SK-N-SH (cell line): ENCODE measurements at regions not wholly inside any gene's neighbourhood (a gene's known extent, or its start where the extent isn't known, plus 50 kb on each side); places are given as distances from the start of the nearest gene placed in this dataset.

ENCODE experiments used
- CTCF ChIA-PET: fragments of 300-600, 350-600 bp; formaldehyde crosslinking; extraction: SDS; loops from one replicate; lab custom pipeline; 2021; lab: Yijun Ruan, JAX
- POLR2A ChIA-PET: fragments of 350-600 bp; sonication (Branson Sonifier 250); formaldehyde crosslinking; extraction: SDS; loops from one replicate; lab custom pipeline; 2020; ENCODE audit warnings: antibody characterized with exemption, inconsistent platforms; lab: Yijun Ruan, JAX
- DNase-seq: peaks from one replicate; pipeline ENCODE4 v3.0.0; 2012
- H2AFZ ChIP-seq: fragments of 200-600 bp; sonication (generic); 2 replicates; pipeline ENCODE4 v1.8.1; 2016; ENCODE audit warnings: antibody characterized with exemption, mild to moderate bottlenecking, low read depth
- H3F3A ChIP-seq: fragments of 200-600 bp; sonication (generic); replicated peaks from 2 replicates; pipeline ENCODE3; 2016; ENCODE audit warnings: antibody characterized with exemption, mild to moderate bottlenecking; ENCODE audit not compliant: insufficient read depth
- H3K27ac ChIP-seq, 2 experiments: fragments of 200-500 bp in 1 of 2; fragments of 200-600 bp in 1 of 2; sonication (Bioruptor generic) in 1 of 2; sonication (generic), shearing (Covaris generic) in 1 of 2; 2 replicates each; pipeline versions ENCODE4 v1.5.1 to v1.6.1; 2014 to 2016; ENCODE audit warnings: low read depth in 2 of 2, inconsistent platforms in 1 of 2, low read length in 1 of 2, mild to moderate bottlenecking in 1 of 2, mixed read lengths in 1 of 2
- H3K27me3 ChIP-seq: fragments of 200-600 bp; sonication (generic), shearing (Covaris generic); 2 replicates; pipeline ENCODE4 v1.6.1; 2016; ENCODE audit warnings: mixed run types; ENCODE audit not compliant: insufficient read depth
- H3K36me3 ChIP-seq, 2 experiments: fragments of 200-500 bp in 1 of 2; fragments of 200-600 bp in 1 of 2; sonication (Bioruptor generic) in 1 of 2; sonication (generic) in 1 of 2; replicated peaks in 1 of 2; 2 replicates each; pipeline versions ENCODE3 to v1.5.1; 2014 to 2016; ENCODE audit warnings: low read length in 1 of 2, mild to moderate bottlenecking in 1 of 2; ENCODE audit not compliant: insufficient read depth in 2 of 2, control insufficient read depth in 1 of 2
- H3K4me1 ChIP-seq, 2 experiments: fragments of 200-500 bp in 1 of 2; fragments of 200-600 bp in 1 of 2; sonication (Bioruptor generic) in 1 of 2; sonication (generic), shearing (Covaris generic) in 1 of 2; 2 replicates each; pipeline versions ENCODE4 v1.5.1 to v1.6.1; 2014 to 2016; ENCODE audit warnings: low read depth in 1 of 2, low read length in 1 of 2, mixed run types in 1 of 2; ENCODE audit not compliant: insufficient read depth in 2 of 2, control insufficient read depth in 1 of 2
- H3K4me2 ChIP-seq: fragments of 200-600 bp; sonication (generic), shearing (Covaris generic); 2 replicates; pipeline ENCODE4 v1.6.1; 2017; ENCODE audit warnings: mixed run types
- H3K4me3 ChIP-seq, 2 experiments: fragments of 200-500 bp in 1 of 2; fragments of 200-600 bp in 1 of 2; sonication (Bioruptor generic) in 1 of 2; sonication (generic), shearing (Covaris generic) in 1 of 2; 2 replicates each; pipeline versions ENCODE4 v1.5.1 to v1.8.1; 2014 to 2016; ENCODE audit warnings: low read depth in 2 of 2, inconsistent platforms in 1 of 2, low read length in 1 of 2, mild to moderate bottlenecking in 1 of 2, mixed read lengths in 1 of 2, moderate library complexity in 1 of 2
- H3K79me2 ChIP-seq: fragments of 200-600 bp; sonication (generic); 2 replicates; pipeline ENCODE4 v1.8.1; 2017; ENCODE audit warnings: mild to moderate bottlenecking; ENCODE audit not compliant: insufficient read depth
- H3K9ac ChIP-seq: fragments of 200-600 bp; sonication (generic); 2 replicates; pipeline ENCODE4 v1.6.1; 2017; ENCODE audit warnings: mixed run types
- H3K9me2 ChIP-seq: fragments of 200-600 bp; sonication (generic); 2 replicates; pipeline ENCODE4 v1.6.1; 2017; ENCODE audit warnings: mixed run types
- H3K9me3 ChIP-seq: fragments of 200-600 bp; sonication (generic); 2 replicates; pipeline ENCODE4 v1.6.1; 2017; ENCODE audit warnings: mixed run types, mild to moderate bottlenecking, moderate library complexity
- H4K20me1 ChIP-seq: fragments of 200-600 bp; sonication (generic); 2 replicates; pipeline ENCODE4 v1.6.1; 2017; ENCODE audit warnings: mild to moderate bottlenecking, mixed run types; ENCODE audit not compliant: insufficient read depth
- EP300 ChIP-seq, 2 experiments: IDR thresholded peaks; 2 replicates each; pipeline versions ENCODE4 v1.4.0 to v1.6.1; 2012; ENCODE audit warnings: borderline replicate concordance in 1 of 2, low read depth in 1 of 2, low read length in 1 of 2
- FOXJ3 ChIP-seq: sonication (generic); formaldehyde crosslinking; IDR thresholded peaks from 2 replicates; pipeline ENCODE4 v1.5.1; 2020; ENCODE audit warnings: mild to moderate bottlenecking, missing genetic modification reagents
- FOXM1 ChIP-seq: IDR thresholded peaks from 2 replicates; pipeline ENCODE4 v1.4.0; 2012; ENCODE audit warnings: low read depth, mild to moderate bottlenecking
- GATA2 ChIP-seq: sonication (generic); formaldehyde crosslinking; IDR thresholded peaks from 2 replicates; pipeline ENCODE4 v1.5.0; 2020; ENCODE audit warnings: mild to moderate bottlenecking, missing genetic modification reagents
- JUND ChIP-seq: IDR thresholded peaks from 2 replicates; pipeline ENCODE4 v1.4.0; 2012
- MEF2A ChIP-seq: IDR thresholded peaks from 2 replicates; pipeline ENCODE4 v1.4.0; 2012; ENCODE audit warnings: low read depth, borderline replicate concordance
- MXI1 ChIP-seq: IDR thresholded peaks from 2 replicates; pipeline ENCODE4 v1.6.1; 2012; ENCODE audit warnings: mild to moderate bottlenecking, low read depth, low read length, improper control_type of control experiment
- NRF1 ChIP-seq: IDR thresholded peaks from 2 replicates; pipeline ENCODE4 v1.6.1; 2012; ENCODE audit warnings: low read depth, mild to moderate bottlenecking, low read length
- RAD21 ChIP-seq: IDR thresholded peaks from 2 replicates; pipeline ENCODE4 v1.6.1; 2012; ENCODE audit warnings: mild to moderate bottlenecking, low read length
- REST ChIP-seq: IDR thresholded peaks from 2 replicates; pipeline ENCODE4 v1.6.1; 2012; ENCODE audit warnings: mild to moderate bottlenecking, low read depth, low read length, moderate library complexity
- RFX5 ChIP-seq: IDR thresholded peaks from 2 replicates; pipeline ENCODE4 v1.6.1; 2012; ENCODE audit warnings: mild to moderate bottlenecking, improper control_type of control experiment, low read length
- TAF1 ChIP-seq: IDR thresholded peaks from 2 replicates; pipeline ENCODE4 v1.6.1; 2012; ENCODE audit warnings: low read depth, mild to moderate bottlenecking, low read length, moderate library complexity, borderline replicate concordance
- TCF12 ChIP-seq: IDR thresholded peaks from 2 replicates; pipeline ENCODE4 v1.4.0; 2012
- TEAD4 ChIP-seq: IDR thresholded peaks from 2 replicates; pipeline ENCODE4 v1.4.0; 2012; ENCODE audit warnings: mild to moderate bottlenecking, borderline replicate concordance; ENCODE audit not compliant: insufficient read depth
- WGBS: methylation state at CpG from one replicate; pipeline ENCODE4 v1.1.6; 2017; ENCODE audit warnings: low lambda C conversion rate; 5-methylcytosine and 5-hydroxymethylcytosine counted together

DNA sequence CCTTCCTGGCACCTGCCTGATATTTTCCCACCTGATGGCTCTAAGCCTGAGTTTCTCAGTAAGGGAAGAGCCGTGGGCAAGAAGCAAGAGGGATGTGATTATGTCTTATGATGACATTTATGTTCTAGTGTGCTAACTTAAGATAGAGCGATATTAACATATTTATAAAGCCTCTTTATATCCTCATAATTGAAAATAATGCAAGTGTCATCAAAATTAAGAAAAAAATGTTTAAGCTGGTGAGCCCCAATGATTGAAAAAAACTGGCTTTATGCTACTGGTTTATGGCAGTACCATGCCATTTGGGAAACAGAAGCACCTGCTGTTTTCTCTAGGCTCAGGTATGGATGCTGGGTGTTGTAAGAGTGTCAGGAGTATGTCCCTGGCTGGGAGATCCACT is 431.5 kb upstream of the TPM1 start:
- ChIA-PET POLR2A (no interaction called here), CTCF (no interaction called here)
- Histone ChIP-seq H3K9ac (no peak overlapping the region), H3K27me3 (no peaks in the 10 kb centered on the region), H3K4me3 (no peak overlapping the region), H3F3A (peaks cover 16% of the 10 kb centered on the region), H3K9me3 (no peaks in the 10 kb centered on the region), H4K20me1 (no peaks in the 10 kb centered on the region), H3K79me2 (peaks cover 12% of the 10 kb centered on the region; the same call in 1 of the 2 replicates), H3K36me3 (no peaks in the 10 kb centered on the region), H3K27ac (peak overlapping the region in 1 of 2 experiments; percentile 94; a peak in 2 of 4 replicates), H3K9me2 (no peaks in the 10 kb centered on the region), H3K4me1 (peaks cover 12 to 36% of the 10 kb centered on the region in 2 experiments), H3K4me2 (no peak overlapping the region), H2AFZ (no peak overlapping the region)
- TF ChIP-seq TEAD4 (no peak), NRF1 (no peak), FOXM1 (no peak)
- WGBS = 93% methylated on average over 2 of the region's 2 CpGs
- no peak for DNase-seq

DNA sequence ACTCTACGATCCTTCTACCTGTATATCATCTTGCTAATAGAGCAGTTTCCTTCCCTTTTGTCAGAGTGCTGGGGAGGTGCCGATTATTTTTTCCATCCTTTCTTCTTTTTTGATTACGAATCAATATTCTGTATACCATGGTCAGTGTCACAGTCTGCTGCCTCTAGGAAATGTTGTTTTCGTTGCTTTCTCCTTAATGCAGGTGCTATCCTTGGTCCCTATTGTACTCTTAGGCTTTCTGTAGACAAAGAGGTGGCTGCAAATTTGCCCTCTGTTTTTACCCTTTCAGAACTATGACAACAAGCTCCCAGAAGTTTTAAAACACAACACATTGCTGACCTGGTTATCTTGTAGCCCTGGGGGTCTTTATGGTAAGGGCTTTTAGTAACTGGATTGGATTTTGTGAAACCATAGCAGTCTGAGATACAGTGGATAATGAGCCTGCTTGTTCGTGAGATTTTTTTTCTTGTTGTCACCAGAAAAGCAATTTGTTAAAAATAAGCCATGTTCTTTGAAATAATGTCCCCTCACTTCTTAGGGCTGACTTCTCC is 430.3 kb upstream of the TPM1 start:
- 66% methylated on average over 5 of the region's 5 CpGs for WGBS

More for the DNA sequence above, 430.3 kb upstream of the TPM1 start:
- DNase-seq = peak; percentile 51
- Histone ChIP-seq H3K27ac (peak overlapping the region in 1 of 2 experiments; percentile 94; a peak in 2 of 4 replicates), H3K9me2 (no peaks in the 10 kb centered on the region), H3K4me3 (no peak overlapping the region), H3K4me1 (peaks cover 6 to 39% of the 10 kb centered on the region in 2 experiments), H3K9me3 (no peaks in the 10 kb centered on the region), H3K36me3 (no peaks in the 10 kb centered on the region), H3K4me2 (no peak overlapping the region), H3F3A (peaks cover 7% of the 10 kb centered on the region), H4K20me1 (no peaks in the 10 kb centered on the region), H3K27me3 (no peaks in the 10 kb centered on the region), H3K79me2 (peaks cover 12% of the 10 kb centered on the region; the same call in 1 of the 2 replicates), H3K9ac (no peak overlapping the region), H2AFZ (no peak overlapping the region)
- POLR2A ChIA-PET = interaction anchor here (1.0 kb wide), 1 partner anchor 11 kb away, joined by 5 read pairs; no protein-coding TSS in a partner anchor
- TF ChIP-seq TCF12 (no peak), RAD21 (0 out of 2 replicates have a peak, but pooled peaks have one; percentile 7), MEF2A (no peak), MXI1 (no peak), RFX5 (no peak), GATA2 (CRISPR knock-in tag) (peak; percentile 60), JUND (no peak), FOXJ3 (peak; percentile 59; the same call in 1 of the 2 replicates), EP300 (IDR thresholded peaks at IDR 0.05; ENCODE audit: borderline replicate concordance in 1 of 2, low read depth in 1 of 2, low read length in 1 of 2) (peak in 1 of 2 experiments; percentile 73; a peak in 1 of 4 replicates), REST (peak; percentile 75), TAF1 (no peak)
- CTCF ChIA-PET = interaction anchor here (0.9 to 1.1 kb wide), 2 partner anchors 8 to 94 kb away, joined by 3 read pairs; no protein-coding TSS in a partner anchor
